Suppressor macrophage treated with lipopolysaccharide for 1 hour (primary cell): ENCODE measurements at regions not wholly inside any gene's neighbourhood (a gene's known extent, or its start where the extent isn't known, plus 50 kb on each side); places are given as distances from the start of the nearest gene placed in this dataset.

Experiments used
- DNase-seq, 3 donors: peaks; one replicate each; pipeline ENCODE4 v3.0.0-alpha.2; 2020 to 2022

DNA sequence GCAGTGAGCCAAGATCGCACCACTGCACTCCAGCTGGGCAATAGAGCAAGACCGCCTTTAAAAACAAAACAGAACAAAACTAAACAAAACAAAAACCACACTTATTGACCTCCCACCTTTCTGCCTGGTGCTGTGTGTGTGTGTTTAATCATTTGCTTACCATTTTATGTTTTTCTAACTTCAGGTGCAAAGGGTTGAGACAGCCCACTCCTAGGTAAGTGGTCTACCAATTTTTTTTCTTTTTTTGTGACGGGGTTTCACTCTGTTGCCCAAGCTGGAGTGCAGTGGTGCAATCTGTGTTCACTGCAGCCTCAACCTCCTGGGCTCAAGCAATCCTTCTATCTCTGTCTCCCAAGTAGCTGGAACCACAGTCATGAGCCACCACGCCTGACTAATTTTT lies 65.8 kb downstream of the SALL1 start:
- DNase-seq: no peak

DNA sequence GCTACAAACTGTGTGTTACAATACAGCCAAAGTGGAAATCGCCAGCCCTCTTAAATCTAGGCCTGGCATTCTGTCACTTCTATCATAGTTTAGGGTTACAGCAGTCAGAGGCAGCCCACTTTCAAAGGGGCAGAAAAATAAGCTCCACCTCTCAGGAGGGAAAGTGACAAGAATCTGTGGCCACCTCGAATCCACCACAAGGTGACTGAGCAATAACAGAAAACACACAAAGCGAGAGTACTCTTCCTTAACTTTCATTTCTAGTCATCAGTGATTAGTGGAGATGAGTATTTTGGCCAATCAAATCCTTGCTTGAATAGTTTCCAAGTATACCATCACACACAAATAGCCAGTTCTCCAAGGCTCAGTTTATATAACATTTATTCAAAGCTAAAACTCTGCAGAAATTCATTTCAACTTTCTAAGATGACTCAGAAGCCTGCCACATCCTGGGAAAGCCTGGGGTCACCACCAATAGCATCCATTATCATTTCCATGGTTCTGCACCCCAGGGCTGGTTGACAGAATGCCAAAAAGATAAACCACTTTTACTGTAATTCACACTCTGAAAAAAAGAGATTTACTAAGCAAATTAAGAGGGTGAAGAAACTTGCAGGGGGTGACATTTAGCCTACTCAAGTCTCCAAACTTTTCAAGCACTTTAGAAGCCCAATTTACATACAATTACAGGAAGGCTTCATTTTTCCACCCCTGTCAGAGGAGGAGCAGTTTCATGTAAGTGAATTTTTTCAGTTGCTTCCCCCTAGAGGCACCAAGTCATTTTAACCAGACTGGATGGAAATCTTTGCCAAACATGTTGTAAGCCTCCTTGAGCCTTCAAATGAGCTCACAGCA lies 66.8 kb downstream of the SALL1 start:
- no peak for DNase-seq

DNA sequence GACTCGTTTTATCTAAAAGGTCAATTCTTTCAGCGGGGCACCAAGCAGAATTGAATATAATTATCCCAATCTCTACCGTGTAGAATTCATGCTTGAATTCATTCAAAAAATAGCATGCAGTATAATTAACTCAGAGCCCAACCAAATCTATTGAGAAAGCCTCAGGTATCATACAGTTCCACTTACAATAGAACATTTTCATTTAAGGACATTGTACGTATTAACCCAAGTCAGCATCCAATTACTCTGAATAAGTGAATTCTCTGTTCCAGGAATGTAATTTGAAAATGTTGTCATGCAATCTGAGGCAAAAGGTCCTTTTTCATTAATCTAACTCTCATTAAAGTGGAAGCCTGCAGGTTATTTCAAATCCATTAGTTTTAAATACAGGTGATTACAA lies 78.5 kb downstream of the SALL1 start:
- no peak for DNase-seq

DNA sequence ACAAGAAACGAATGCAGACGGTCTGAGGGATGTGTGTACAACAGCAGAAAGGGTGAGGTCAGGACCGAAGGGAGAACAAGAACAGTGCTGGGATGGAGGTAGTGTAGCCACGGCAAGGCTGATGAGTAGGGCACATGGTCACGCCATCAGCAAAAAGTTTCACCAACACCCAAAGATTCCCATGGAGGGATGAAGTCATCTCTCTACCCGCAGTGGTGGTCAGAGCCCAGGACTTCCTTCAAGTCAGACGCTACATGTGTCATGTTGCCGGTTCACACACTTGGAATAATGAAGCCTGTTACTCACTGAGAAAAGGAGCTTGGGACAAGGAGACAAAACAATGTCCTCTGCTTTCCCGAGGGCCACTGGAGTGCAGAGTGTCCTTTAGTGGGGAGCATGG lies 79.7 kb downstream of the SALL1 start:
- DNase-seq: no peak

DNA sequence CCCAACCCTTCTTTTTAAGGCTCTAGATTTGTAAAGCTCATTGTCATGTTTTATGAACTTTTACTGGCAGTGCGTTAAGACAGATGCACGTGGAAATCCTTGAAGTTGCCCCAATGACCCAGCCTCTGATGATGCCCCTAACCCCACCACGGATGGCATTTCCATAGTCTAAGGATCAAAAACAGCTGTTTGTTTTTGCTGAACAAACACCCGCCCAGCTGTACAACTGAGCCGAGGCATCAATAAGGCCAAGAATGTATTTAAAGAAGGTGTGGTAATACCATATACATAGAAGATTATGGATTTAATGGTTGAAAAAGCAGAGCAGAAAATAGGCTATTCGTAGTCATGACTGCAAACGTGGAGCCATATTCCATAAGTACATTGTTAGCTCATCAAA lies 83.7 kb downstream of the SALL1 start:
- DNase-seq: no peak

DNA sequence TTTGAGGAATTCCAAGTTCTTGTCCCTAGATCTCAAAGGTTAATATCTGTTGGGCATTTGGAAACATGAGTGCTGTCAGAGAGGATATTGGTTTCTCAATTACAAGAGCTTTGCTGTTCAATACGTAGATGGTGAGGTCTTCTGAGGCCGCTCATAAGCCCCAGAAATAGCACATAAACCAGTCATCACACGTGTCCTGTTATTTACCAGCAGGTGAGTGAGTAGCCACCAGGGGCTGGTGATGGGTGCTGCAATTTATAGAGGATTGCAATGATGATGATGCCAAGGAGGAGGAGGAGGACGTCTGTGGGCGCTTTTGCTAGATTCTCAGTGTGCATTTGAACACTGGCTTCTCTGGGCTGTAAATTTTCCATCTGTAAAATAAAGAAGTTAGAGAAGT lies 89.0 kb downstream of the SALL1 start:
- no peak for DNase-seq

DNA sequence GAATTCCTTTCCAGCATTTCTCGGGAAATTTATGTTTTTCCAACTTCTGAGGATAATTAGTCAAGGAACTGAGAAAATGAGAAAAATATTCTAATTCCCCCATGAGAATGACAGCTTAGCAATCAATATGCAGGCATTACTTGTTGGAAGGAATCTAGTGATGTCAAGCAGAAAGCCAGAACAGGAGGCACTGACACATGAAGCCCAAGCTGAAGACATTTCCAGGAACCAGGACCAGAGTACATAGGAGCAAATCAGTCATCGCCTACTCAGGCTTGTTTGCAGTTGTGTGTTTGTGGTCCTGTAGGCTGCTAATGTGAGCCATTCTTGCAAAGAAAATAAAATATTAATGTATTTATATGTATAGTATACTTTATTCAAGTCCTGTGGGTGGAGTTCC lies 89.7 kb downstream of the SALL1 start:
- DNase-seq: no peak

DNA sequence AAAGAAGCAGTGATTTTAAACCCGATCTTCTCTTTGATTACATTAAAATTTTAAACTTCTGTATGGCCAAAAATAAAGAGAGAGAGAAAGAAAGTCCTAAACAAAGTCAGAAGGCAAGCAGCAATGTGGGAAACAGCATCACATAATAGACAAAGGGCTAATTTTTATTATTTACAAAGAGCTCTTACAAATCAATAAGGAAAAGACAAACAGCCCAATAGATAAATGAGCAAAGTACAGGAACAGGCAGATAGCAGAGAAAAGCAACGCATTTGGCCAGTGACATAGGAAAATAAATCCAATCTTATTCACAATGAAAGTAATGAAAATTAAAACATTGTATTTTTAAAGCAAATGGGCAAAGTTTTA lies 93.1 kb downstream of the SALL1 start:
- no peak for DNase-seq

DNA sequence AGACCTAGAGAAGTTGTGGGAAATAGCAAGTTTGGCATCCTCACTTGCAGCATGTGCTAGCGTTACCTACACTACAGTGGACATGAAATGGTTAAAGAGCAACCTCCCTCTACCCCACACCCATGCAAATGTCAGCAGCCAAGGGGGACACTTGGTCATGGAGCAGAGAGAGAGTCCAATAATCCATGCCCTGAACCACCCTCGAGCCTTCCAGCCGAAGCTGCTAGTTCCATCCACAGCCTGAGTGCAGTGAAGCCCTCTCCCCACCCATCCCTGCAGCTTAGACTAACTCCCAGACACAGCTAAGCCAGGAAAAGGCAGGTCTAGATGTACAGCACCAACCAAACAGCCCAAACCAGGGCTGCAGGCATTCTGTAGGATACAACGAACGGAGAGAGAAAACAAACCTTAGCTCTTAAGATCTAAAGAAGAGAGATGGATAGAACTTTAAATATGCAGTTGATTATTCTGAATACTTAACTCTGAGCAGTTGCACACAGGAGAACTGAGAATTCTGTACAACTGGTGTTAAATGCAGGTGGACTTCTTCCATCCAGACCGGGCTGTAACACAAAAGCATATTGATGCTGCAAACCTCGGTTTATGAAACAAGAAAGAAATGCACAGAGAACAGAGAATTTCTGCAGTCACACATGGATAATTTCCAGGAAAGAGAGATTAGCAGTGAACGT lies 93.8 kb downstream of the SALL1 start:
- DNase-seq: no peak

DNA sequence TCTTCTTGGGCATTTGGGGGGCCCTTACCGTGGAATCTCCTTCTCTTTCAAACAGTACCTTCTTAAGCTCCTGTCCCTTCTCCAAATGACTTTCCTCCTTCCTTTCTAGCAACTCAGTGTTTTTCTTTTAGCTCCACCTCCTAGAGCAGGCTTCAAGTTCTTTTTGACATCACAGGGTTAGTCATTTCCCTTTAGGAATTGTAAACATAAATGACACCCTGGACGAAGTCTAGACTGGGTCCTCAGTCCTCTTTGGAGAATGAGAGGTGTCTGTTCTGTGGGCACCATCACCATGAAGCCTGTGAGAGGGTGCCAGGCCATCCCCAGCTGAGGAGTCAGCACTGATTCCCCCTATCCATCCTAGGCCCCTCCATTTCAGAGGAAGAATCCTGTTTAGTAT lies 94.7 kb downstream of the SALL1 start:
- DNase-seq: no peak

DNA sequence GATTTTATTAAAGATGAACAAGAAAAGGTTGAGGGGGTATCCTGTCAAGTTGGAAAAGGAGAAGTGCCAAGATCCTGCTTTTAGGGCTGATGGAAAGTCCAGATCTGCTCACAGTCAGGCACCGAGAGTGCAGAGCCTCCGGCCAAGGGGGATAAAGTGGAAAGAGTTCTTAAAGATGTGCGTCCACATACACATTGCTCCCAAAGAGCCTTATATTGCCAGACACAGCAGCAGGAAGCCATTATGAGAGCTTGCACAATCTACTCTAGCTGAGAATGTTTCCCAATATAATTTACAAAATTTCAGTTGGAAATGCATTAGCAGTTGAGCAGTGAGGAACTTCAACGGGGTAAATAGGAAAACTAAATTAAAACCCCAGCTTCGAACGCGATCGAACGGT lies 95.6 kb downstream of the SALL1 start:
- no peak for DNase-seq

DNA sequence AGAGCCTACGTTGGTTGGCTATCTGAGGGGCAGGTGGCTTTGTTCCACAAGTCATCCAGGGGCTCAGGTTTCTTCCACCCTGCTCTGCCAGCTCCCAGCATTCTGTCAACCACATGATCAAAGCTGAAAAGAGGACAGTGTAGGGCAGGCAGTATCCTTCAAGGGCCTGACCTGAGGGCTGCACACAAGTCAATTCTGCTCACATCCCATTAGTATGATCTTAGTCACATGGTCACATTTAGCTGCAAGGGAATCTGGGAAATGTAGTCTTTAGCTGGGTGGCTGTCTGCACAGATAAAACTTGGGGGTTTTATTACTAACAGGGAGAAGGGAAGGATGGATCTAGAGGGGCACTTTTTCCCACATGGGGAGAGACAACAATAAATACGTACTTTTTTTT lies 97.3 kb downstream of the SALL1 start:
- DNase-seq: no peak

DNA sequence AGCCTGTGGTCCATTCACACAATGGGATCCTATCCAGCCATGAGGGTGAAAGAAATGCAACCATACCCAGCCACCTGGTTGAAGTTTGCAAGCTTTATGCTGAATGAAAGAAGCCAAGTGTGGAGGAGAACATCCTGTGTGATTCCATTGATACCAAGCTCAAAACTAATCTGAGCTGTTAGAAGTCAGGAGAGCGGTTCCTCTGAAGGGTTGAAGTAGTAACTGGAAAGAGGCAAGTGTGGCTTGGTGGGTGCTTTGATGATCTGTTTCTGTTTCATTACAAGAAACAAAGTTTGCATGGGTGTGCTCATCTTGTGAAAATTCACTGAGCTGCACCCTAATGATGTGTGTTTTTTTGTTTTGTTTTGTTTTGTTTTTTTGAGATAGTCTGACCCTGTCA lies 99.4 kb downstream of the SALL1 start:
- DNase-seq: no peak

DNA sequence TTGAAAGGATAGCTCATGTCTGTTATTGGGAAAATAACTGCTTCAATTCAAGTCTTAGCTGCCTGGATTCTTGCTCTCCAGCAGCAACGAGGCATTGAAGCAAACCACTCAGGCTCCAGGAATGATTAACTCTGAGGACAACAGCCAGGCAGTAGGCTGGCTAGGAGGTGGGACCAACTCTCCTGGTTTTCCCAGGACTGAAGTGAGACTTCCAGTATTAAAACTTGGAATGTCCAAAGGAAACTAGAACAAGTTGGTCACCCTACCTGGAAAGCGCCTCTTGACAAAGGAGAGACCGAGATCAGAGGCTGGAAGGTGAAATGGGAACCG lies 100.7 kb downstream of the SALL1 start:
- DNase-seq: no peak

DNA sequence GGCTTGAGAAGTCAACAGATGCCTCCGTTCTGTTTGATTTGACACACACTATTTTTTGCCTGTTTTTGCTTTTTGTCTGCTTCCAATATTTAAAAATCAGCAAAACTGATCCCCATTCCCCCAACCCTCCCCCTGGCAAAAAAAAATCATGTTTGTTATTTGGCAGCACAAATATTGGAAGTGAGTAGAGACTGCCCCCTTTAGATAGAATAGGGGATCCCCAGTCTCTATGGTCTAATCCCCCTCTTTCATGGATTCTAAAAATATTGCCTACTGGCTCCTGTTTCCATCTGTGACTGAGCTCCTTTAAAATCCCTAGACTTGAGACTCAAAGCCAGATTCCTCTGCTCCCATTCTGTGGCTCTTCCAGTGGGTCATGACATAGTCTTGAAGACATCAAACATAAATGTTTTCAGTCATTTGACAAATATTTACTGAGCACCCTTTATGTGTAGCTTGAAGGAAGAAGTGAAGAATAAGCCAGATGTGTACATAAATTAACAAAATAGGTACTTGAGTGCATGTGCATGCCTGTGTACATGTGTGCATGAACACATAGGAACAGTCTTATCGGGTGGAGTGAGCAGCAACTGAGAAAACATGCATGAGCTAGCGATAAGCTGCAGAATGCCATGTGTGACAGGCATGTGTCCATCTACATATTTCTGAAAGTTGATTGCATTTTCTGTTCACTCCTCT lies 101.2 kb downstream of the SALL1 start:
- no peak for DNase-seq

DNA sequence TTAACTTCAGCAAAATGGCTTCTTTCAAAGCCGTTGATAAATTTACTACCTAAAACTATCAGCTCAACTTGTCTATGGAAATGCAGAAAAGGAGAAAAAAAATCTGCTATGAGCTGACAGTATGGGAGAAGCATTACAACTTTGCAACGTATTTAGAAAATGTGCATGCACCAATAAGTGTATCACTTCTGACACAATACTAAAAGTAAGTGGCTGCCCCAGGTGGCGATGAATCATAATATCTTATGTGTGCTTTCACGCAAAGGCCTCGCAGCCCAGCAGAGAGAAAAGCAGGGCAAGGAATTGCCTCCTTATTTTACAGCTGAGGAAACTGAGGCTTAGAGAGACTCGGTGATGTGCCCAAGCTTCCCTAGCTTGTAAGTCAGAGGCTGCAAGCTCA lies 101.8 kb downstream of the SALL1 start:
- DNase-seq: no peak

DNA sequence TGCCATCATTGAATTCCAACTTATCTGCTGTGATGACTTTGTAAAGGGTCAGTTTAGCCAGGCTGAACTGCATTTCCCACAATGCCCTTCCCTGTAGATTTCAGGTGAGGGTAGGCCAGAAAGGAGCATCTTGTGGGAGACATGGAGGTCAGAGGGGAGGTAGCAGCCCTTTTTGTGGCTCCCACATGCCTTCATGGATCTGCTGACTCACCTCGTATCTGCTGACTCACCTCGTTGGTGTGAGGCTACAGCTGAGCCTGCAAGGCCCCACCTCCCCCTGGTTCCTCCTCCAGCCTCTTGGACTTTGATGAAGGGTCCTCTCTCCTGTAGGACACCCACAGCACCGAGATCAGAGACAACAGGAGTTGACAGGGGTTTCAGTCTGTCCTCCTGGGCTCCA lies 102.5 kb downstream of the SALL1 start:
- DNase-seq: no peak

DNA sequence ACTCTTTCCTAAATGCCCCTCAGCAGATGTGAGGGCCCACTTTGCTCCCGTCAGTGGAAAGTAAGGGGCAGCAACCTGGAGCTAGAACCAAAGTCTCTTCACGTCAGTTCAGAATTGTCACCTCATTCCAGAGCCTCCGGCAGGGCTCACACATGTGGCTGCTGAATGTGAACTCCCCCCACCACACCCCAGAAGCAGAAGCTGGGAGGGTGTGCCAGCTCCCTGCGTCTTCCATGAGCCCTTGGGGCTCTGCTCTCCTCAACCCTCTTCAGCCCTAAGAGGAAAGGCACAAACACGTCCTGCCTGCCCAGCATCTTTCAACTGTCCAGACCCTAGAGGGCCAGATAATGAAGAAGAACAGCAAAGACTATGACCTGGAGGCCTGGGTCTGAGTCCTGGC lies 105.3 kb downstream of the SALL1 start:
- no peak for DNase-seq

DNA sequence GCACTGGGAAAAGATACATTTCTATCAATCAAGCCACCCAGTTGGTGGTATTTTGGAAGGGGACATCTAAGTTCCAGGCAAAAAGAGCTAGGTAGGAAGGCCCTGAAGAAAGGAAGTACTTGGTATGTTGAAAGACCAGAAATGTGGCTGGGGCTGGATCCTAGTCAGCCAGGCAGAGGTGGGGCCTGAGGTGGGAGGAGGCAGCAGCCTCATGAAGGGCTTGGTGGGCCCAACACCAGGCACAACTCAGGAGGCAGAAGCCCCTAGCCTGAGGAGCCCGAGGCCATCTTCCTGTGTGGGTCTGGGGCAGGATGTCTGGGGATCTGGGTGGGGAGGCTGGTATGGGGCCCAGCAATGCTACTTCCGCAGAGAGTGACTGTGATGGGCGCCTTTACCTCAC lies 105.9 kb downstream of the SALL1 start:
- DNase-seq: no peak

DNA sequence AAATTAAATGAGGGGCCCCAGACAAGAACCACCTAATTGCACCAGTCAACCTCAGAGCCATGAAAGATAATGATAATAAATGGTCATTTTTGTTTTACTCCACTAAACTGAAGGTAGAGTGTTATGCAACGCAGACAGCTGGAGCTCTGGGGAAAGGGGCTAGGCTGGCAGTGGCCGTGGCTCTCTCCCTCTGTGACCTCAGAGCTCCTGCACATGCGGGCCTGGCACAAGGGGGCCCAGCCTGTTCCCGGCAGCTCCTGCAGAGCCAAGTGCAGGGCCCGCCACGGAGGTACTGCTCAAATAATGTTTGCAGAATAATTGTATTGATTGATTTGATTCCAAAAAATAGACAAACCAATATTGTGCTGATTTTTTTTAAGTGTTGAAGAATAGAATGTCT lies 109.5 kb downstream of the SALL1 start:
- DNase-seq: no peak

DNA sequence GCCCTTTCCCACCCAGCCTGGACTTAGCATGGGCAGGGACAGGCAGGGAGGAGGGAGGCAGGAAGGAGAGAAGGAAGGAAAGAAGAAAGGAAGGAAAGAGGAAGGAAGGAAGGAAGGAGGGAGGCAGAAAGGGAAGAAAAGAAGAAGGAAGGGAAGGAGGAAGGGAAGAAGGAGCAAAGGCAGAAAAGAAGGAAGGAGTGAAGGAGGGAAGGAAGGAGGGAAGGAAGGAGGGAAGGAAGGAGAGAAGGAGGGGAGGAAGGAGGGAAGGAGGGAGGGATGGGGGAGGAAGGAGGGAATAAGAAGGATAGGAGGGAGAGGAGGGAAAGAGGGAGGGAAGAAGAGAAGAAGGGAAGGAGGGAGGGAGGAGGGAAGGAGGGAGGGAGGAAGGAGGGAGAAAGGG lies 110.4 kb downstream of the SALL1 start:
- no peak for DNase-seq

DNA sequence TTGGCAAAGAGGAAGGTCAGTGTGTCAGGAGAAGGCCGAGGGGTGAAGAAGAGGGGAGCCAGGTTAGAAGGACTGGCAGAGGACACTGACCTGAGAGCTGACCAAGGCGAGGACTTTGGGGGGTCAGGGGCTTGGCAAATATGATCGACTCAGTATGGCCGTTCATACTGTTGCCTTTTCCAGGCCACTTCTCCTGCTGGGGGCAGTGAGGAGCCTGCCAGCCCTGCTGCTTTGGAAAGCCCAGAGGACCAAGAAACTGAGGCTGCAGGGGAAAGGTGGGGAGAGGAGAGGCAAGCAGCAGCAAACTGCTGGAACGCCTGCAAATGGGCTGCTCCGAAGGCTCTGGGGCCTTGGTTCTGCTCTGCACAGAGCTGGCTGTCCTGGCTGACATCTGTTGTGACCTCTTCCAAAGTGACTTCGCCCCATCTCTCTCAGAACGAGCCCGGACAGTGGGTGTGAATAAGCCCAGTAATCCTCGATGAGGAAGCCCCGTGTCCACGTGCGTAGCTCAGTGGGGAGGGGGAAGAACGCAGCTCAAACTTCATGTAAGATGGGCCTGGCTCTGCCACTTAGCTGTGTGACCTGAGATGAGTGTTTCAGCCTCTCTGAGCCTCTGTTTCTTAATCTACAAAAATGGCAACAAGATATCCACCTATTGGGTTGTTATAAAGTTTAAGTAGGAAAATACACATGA lies 111.3 kb downstream of the SALL1 start:
- no peak for DNase-seq

DNA sequence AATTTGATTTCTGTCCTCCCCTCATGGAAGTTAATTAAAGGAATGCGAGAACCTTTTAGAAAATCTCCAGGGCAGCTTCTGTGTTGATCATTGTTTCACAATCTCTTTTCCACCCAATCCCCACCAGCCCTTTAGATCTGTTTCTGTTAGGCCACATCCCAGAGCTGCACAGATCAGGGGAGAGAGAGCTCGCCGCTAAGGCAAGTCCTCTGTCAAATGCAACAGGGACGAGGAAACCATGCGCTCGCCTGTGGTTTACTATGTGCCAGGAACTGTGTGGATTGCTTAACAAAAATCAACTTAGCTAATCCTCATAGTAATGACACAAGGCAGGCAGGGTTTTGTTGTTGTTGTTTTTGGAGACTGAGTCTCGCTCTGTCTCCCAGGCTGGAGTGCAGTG lies 115.4 kb downstream of the SALL1 start:
- no peak for DNase-seq

DNA sequence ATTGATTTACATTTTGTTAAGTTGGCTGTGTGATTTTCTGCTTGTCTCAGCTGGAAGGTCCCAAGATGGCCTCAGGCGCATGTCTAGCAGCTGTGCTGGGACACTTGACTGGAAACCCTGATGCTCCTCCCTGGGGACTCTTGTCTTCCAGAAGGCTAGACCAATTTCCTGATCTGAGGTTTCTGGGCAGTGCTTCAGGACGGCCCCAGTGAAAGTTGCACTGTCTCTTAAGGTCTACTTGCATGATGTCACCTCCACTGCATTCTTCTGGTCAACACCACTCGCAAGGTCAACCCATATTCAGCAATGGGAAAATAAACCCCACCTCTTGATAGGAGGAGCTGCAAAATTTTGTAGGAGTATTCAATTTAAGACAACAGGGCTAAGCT lies 116.0 kb downstream of the SALL1 start:
- no peak for DNase-seq
